ENCODE measurements at regions not wholly inside any gene's neighbourhood (a gene's known extent, or its start where the extent isn't known, plus 50 kb on each side); places are given as distances from the start of the nearest gene placed in this dataset.

- TF ChIP-seq CTCF (IDR thresholded peaks at IDR 0.05) = no peak
- no peak for TF ChIP-seq POLR2AphosphoS5 (IDR thresholded peaks at IDR 0.05; ENCODE audit: insufficient read depth in 1 of 2, low read depth in 1 of 2)
- TF ChIP-seq POLR2A (IDR thresholded peaks at IDR 0.05) = no peak
Observed at GRCh38 chr20:39356908-39357307, 394.8 kb downstream of the DHX35 start.
